C4-2B (cell line): ENCODE measurements at regions not wholly inside any gene's neighbourhood (a gene's known extent, or its start where the extent isn't known, plus 50 kb on each side); places are given as distances from the start of the nearest gene placed in this dataset.
"Not testable (repeated sequence)": the region's sequence is repeated elsewhere in the genome, so short reads cannot be mapped to it uniquely, and the experiment has no call there.

Experiments used
- H3K27ac ChIP-seq: fragments of 450-650 bp; 2 replicates; pipeline ENCODE4 v1.5.1; 2017
- CTCF ChIP-seq: fragments of 450-650 bp; conservative IDR thresholded peaks from 2 replicates; pipeline ENCODE4 v1.5.1; 2017; ENCODE audit warnings: mild to moderate bottlenecking
- ZFX ChIP-seq: fragments of 450-650 bp; IDR thresholded peaks from 2 replicates; pipeline ENCODE4 v1.6.1; 2017

- TF ChIP-seq CTCF (peak; percentile 76), ZFX (no peak)
- no peak overlapping the region for H3K27ac ChIP-seq
These were observed 475.6 kb downstream of the PDZRN4 start for GRCh38 chr12:41663598-41664265.

- no peak overlapping the region for H3K27ac ChIP-seq
- TF ChIP-seq CTCF (no peak), ZFX (no peak)
These were observed 473.1 kb downstream of the PDZRN4 start for GRCh38 chr12:41661141-41661765.

DNA sequence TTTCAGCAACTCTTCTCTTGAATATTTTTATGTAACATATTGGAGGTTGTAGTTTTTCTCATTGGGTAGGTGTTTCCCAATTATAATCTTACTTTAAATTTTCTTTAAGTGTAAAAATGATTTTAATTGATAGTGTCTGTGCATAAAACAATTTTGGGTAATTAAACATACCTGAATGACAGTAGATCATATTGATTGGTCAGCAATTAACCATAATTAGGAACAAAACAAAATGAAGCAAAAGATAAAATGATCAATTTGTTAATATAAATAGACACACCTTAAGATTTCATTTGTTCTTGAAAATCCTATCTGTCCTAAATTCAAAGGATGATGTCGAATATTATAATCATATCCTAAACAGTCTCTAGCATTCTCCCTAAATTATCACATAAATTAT lies 468.3 kb downstream of the PDZRN4 start:
- no peak overlapping the region for H3K27ac ChIP-seq
- no peak for TF ChIP-seq ZFX
- no peak for TF ChIP-seq CTCF

DNA sequence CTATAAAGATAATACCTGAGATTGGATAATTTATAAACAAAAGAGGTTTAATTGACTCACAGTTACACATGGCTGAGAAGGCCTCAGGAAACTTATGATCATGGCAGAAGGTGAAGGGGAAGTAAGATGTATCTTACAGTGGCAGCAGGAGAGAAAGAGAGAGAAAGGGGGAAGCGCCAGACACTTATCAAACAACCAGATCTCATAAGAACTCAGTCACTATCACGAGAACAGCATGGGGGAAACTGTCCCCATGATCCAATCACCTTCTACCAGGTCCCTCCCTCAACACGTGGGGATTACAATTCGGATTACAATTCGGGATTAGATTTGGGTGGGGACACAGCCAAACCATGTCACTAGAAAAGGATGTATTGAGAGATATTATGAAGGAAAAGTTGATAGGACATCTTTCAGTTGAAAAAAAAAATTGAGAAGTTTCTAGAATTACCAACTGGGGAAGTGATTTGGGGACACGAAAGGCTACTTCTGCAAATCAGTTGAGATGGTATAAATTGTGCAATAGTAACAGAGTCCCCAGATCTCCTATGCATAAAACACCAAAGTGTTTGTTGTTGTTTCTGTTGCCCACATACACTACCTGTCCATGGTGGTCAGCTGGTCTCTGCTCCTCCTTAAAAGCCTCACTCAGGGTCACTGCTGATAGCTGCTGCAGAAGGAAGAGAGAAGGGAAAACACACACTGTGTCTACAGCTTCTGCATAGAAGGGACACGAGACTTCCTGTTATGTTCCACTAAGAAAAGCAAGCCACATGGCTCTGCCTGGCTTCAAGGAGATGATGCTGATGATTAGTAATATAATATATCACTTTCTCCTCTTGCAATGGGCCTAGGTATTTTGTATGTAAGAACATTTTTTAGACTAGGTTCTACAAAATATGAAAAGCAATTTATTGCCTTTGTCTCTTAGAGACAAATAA lies 465.5 kb downstream of the PDZRN4 start:
- TF ChIP-seq ZFX = no peak
- TF ChIP-seq CTCF = no peak
- H3K27ac ChIP-seq = no peak overlapping the region

DNA sequence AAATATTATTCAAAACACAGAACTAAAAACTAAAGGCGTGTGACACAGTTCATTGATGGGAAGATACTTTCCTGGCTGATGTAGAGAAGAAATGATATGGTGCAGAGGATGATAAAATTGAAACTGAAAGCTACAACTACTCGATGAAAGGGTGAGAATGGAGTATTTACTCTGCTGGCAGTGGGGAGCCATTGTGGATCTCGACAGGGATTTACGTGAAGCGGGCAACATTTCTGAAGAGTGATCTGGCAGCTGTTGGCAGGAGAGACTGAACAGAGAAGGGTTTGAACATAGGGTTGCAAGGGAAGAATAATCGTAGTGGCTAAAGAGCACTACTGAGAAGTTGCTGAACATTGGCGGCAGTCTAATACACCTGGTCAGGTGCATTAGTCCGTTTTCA lies 464.9 kb downstream of the PDZRN4 start:
- no peak for TF ChIP-seq CTCF
- TF ChIP-seq ZFX = no peak
- no peak overlapping the region for H3K27ac ChIP-seq

DNA sequence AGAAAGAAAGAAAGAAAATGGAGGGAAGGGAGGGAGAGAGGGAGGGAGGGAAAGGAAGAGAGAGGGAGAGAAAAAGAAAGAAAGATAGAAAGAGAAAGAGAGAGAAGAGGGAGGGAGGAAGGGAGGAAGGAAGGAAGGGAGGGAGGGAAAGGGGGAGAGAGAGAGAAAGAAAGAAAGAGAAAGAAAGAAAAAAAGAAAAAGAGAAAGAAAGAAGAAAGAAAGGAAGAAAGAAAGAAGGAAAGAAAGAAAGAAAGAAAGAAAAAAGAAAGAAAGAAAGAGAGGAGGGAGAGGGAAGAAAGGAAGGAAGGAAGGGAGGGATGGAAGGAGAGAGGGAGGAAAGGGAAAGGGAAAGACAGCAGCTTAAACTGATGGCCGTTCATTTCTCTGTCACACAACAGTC lies 457.5 kb downstream of the PDZRN4 start:
- TF ChIP-seq CTCF = no peak
- no peak for TF ChIP-seq ZFX

DNA sequence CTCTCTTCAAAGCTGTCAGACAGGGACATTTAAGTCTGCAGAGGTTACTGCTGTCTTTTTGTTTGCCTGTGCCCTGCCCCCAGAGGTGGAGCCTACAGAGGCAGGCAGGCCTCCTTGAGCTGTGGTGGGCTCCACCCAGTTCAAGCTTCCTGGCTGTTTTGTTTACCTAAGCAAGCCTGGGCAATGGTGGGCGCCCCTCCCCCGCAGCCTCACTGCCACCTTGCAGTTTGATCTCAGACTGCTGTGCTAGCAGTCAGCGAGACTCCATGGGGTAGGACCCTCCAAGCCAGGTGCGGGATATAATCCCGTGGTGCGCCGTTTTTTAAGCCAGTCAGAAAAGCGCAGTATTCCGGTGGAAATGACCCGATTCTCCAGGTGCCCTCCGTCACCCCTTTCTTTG lies 454.7 kb downstream of the PDZRN4 start:
- H3K27ac ChIP-seq = not testable (repeated sequence)

More for the DNA sequence above, 457.5 kb downstream of the PDZRN4 start:
- H3K27ac ChIP-seq = no peak overlapping the region
